Stimulated activated CD4-positive, alpha-beta T cell treated with anti-CD3 and anti-CD28 coated beads, Interleukin-15, amount 100 ng/mL, for 48 hours (primary cell): ENCODE measurements at regions not wholly inside any gene's neighbourhood (a gene's known extent, or its start where the extent isn't known, plus 50 kb on each side); places are given as distances from the start of the nearest gene placed in this dataset.
"Not testable (repeated sequence)": the region's sequence is repeated elsewhere in the genome, so short reads cannot be mapped to it uniquely, and the experiment has no call there.

Source experiments
- DNase-seq, 2 donors: peaks; one replicate each; pipeline ENCODE4 v3.0.0-alpha.2; 2020; ENCODE audit warnings: low read depth in 2 of 2

GRCh38 chr4:150026987-150027386 lies 51.3 kb upstream of the DCLK2 start:
- DNase-seq = not testable (repeated sequence)
